ENCODE measurements at regions not wholly inside any gene's neighbourhood (a gene's known extent, or its start where the extent isn't known, plus 50 kb on each side); places are given as distances from the start of the nearest gene placed in this dataset.

- WGBS = 93% methylated on average over 4 of the region's 4 CpGs
- Histone ChIP-seq H3K36me3 (no peaks in the 10 kb centered on the region), H3K9me3 (no peaks in the 10 kb centered on the region), H3K4me1 (replicated peaks) (no peaks in the 10 kb centered on the region), H3K4me3 (no peak overlapping the region), H3K27ac (no peak overlapping the region), H3K27me3 (replicated peaks; ENCODE audit: insufficient read depth) (no peaks in the 10 kb centered on the region)
- TF ChIP-seq POLR2AphosphoS5 (IDR thresholded peaks at IDR 0.05) (no peak), CTCF (IDR thresholded peaks at IDR 0.05) (no peak), POLR2A (IDR thresholded peaks at IDR 0.05) (no peak)
- DNase-seq (ENCODE audit: low spot score) = no peak
- intact Hi-C loops (cut with DNase I) = no loop called here
Observed at GRCh38 chr5:3987867-3988266, 392.2 kb downstream of the IRX1 start.

DNA sequence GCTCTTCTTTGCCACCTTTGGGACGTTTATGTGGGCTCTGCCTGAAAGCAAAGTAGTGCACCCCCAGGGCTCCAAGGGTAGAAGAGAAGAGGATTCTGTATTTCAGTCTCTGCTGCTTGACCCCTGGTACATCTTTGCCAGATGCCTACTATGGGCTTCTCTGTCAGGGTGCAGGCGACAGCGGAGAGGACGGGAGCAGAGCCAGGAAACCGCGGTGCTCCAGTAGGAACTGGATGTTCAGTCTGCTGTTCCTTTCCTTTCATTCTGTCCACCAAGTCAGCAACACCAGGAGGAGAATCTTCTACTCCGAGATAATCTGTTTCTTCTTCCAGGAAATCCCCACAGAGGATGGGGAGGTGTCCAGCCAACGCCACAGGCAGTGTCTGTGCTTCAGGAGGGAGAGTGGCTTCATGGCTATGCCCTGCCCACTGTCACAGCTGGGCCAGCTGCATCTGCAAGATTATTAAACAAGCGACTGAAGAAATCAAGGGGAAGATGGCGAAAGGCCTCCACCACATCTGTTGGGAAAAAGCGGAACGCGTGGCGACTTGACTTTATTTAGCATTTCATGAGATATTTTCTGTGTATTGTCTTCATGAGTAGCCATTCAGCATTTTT is 398.3 kb downstream of the IRX1 start:
- Histone ChIP-seq H3K4me1 (replicated peaks) (no peaks in the 10 kb centered on the region), H3K36me3 (no peaks in the 10 kb centered on the region), H3K9me3 (no peaks in the 10 kb centered on the region), H3K27ac (no peak overlapping the region), H3K4me3 (no peak overlapping the region), H3K27me3 (replicated peaks; ENCODE audit: insufficient read depth) (no peaks in the 10 kb centered on the region)
- no peak for TF ChIP-seq POLR2A (IDR thresholded peaks at IDR 0.05)
- WGBS = 81% methylated on average over 14 of the region's 14 CpGs
- no peak for DNase-seq (ENCODE audit: low spot score)
- intact Hi-C loops (cut with DNase I) = no loop called here

DNA sequence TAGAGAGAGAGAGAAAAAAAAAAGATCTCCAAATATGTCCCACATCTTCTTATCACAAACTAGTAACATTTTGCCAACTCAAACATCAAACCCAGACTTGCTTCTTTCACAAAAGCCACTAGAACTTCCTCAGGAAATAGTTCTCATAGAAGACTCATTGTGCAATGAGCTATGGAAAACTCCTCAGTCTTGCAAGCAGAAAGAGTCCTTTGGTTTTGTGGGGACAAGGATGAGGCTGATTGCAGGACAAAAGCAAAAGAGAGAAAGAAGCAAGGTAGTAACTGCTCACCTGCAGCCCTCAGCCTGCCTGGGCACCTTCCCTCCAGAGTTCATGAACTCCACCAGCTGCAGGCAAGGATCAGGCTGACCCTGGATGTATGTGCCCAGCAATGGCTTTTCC is 399.0 kb downstream of the IRX1 start:
- Histone ChIP-seq H3K4me1 (replicated peaks) (no peaks in the 10 kb centered on the region), H3K9me3 (no peaks in the 10 kb centered on the region), H3K4me3 (no peak overlapping the region), H3K27ac (no peak overlapping the region), H3K27me3 (replicated peaks; ENCODE audit: insufficient read depth) (no peaks in the 10 kb centered on the region), H3K36me3 (no peaks in the 10 kb centered on the region)
- intact Hi-C loops (cut with DNase I) = no loop called here
- no peak for TF ChIP-seq POLR2AphosphoS5 (IDR thresholded peaks at IDR 0.05)
- no peak for DNase-seq (ENCODE audit: low spot score)

GRCh38 chr5:3995954-3996619 is 400.5 kb downstream of the IRX1 start:
- TF ChIP-seq POLR2AphosphoS5 (IDR thresholded peaks at IDR 0.05) (no peak), POLR2A (IDR thresholded peaks at IDR 0.05) (no peak), CTCF (IDR thresholded peaks at IDR 0.05) (no peak)
- H3K27ac ChIP-seq = no peak overlapping the region
- no peak for DNase-seq (ENCODE audit: low spot score)
- H3K36me3 ChIP-seq = no peaks in the 10 kb centered on the region
- intact Hi-C loops (cut with DNase I) = no loop called here
- no peaks in the 10 kb centered on the region for H3K27me3 ChIP-seq (replicated peaks; ENCODE audit: insufficient read depth)
- no peaks in the 10 kb centered on the region for H3K4me1 ChIP-seq (replicated peaks)
- 24% methylated on average over 8 of the region's 8 CpGs for WGBS
- no peaks in the 10 kb centered on the region for H3K9me3 ChIP-seq
- H3K4me3 ChIP-seq = no peak overlapping the region

DNA sequence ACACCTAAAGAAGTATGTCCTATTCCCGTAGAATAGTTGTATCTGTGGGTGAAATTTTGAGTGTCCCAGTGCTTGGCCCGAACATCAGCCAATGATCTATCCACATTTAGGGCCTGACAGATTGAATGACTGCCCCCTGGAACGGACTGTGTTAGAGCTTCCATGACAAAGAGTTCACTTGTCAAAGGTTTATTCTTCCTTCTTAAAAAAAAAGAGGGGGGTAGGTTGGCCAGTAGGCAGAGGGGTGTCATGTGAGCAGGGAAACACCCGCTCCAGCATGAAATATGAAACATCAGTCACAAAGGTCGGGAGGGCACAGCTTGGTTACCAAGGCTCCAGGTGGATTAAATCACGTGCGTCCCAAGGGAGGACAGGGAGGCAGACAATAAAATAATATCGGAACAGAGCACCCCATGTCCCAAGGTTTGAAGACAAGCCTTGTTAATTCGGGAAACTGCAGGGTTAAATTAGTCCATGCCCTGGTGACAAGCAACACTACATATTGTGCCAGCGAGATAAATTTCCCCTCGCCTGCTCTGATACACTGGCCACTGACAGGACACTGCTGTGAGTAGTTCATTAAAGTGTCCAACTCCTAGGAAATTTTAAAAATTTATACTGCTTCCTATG is 401.2 kb downstream of the IRX1 start:
- no peak for DNase-seq (ENCODE audit: low spot score)
- TF ChIP-seq POLR2A (IDR thresholded peaks at IDR 0.05) = no peak
- TF ChIP-seq POLR2AphosphoS5 (IDR thresholded peaks at IDR 0.05) = no peak
- no peak for TF ChIP-seq CTCF (IDR thresholded peaks at IDR 0.05)
- Histone ChIP-seq H3K4me3 (no peak overlapping the region), H3K4me1 (replicated peaks) (no peaks in the 10 kb centered on the region), H3K27ac (no peak overlapping the region), H3K36me3 (no peaks in the 10 kb centered on the region), H3K9me3 (no peaks in the 10 kb centered on the region), H3K27me3 (replicated peaks; ENCODE audit: insufficient read depth) (no peaks in the 10 kb centered on the region)
- intact Hi-C loops (cut with DNase I) = no loop called here
- WGBS = 71% methylated on average over 11 of the region's 11 CpGs

- H3K27me3 ChIP-seq (replicated peaks; ENCODE audit: insufficient read depth) = no peaks in the 10 kb centered on the region
- intact Hi-C loops (cut with DNase I) = no loop called here
- H3K4me1 ChIP-seq (replicated peaks) = no peaks in the 10 kb centered on the region
- no peak overlapping the region for H3K4me3 ChIP-seq
- H3K9me3 ChIP-seq = no peaks in the 10 kb centered on the region
- 98% methylated on average over 4 of the region's 4 CpGs for WGBS
- H3K36me3 ChIP-seq = no peaks in the 10 kb centered on the region
- no peak overlapping the region for H3K27ac ChIP-seq
- DNase-seq (ENCODE audit: low spot score) = no peak
- TF ChIP-seq POLR2AphosphoS5 (IDR thresholded peaks at IDR 0.05) (no peak), CTCF (IDR thresholded peaks at IDR 0.05) (no peak), POLR2A (IDR thresholded peaks at IDR 0.05) (no peak)
Observed at GRCh38 chr5:3997670-3998069, 402.0 kb downstream of the IRX1 start.

Data from prostate gland (tissue), 2 donors.